ENCODE measurements at regions not wholly inside any gene's neighbourhood (a gene's known extent, or its start where the extent isn't known, plus 50 kb on each side); places are given as distances from the start of the nearest gene placed in this dataset.

DNA sequence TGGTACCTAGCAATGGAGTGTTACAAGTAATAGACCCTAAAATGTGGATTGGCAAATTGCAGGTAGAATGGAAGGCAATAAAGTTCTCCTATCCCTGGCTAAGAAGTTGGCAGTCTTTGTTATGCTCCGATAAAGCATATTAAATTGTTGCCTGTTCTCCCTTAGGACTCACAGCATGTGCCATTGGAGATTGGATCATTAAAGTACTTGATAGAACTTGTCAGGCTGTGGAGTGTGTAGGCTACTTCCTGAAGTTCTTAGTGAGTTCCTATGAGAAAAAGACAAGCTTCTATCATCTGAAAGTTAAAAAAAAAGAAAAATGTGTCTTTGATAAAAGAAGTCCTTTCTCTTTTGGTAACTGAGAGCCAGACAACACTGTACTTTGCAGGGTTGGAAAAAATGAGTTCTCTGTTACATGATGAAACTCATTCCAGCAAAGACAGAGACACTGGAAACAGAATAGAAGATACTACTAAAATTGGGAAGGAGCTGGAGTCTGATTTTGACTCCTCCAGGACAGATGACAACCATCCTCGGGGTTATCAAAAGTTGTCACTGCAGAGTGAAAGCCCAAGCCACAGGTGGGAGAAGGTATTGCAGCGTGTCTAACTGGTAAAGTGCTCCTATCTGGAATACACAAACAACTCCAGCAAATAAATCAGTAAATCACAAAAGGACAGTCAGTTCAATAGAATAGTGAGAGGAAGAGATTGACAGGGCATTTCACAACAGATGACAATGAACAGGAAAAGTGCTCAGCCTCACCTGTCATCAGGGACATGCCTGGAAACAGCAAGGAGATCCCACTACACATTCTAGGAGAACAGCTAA is 87.5 kb upstream of the WDR26 start:
- no peaks in the 10 kb centered on the region for H3K27me3 Mint-ChIP-seq (ENCODE audit: unreplicated experiment)
- CTCF ChIA-PET = no interaction called here
- no peaks in the 10 kb centered on the region for H3K36me3 Mint-ChIP-seq (ENCODE audit: insufficient read depth, unreplicated experiment)
- TF ChIP-seq, protein P1, sequence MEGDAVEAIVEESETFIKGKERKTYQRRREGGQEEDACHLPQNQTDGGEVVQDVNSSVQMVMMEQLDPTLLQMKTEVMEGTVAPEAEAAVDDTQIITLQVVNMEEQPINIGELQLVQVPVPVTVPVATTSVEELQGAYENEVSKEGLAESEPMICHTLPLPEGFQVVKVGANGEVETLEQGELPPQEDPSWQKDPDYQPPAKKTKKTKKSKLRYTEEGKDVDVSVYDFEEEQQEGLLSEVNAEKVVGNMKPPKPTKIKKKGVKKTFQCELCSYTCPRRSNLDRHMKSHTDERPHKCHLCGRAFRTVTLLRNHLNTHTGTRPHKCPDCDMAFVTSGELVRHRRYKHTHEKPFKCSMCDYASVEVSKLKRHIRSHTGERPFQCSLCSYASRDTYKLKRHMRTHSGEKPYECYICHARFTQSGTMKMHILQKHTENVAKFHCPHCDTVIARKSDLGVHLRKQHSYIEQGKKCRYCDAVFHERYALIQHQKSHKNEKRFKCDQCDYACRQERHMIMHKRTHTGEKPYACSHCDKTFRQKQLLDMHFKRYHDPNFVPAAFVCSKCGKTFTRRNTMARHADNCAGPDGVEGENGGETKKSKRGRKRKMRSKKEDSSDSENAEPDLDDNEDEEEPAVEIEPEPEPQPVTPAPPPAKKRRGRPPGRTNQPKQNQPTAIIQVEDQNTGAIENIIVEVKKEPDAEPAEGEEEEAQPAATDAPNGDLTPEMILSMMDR (IDR thresholded peaks at IDR 0.05; ENCODE audit: unreplicated experiment) = no peak
- no peak overlapping the region for H3K4me3 Mint-ChIP-seq (ENCODE audit: low read depth, unreplicated experiment)
- no peaks in the 10 kb centered on the region for H3K4me1 Mint-ChIP-seq (ENCODE audit: low read depth, unreplicated experiment)
- no TSS peak for BruUV-seq (replicated peaks)
- H3K9me3 Mint-ChIP-seq (ENCODE audit: low read depth, unreplicated experiment) = no peaks in the 10 kb centered on the region
- DNase-seq = no peak
- intact Hi-C loops (cut with micrococcal nuclease; ENCODE audit: unreplicated experiment) = no loop called here
- no peak overlapping the region for H3K27ac Mint-ChIP-seq (ENCODE audit: unreplicated experiment)

DNA sequence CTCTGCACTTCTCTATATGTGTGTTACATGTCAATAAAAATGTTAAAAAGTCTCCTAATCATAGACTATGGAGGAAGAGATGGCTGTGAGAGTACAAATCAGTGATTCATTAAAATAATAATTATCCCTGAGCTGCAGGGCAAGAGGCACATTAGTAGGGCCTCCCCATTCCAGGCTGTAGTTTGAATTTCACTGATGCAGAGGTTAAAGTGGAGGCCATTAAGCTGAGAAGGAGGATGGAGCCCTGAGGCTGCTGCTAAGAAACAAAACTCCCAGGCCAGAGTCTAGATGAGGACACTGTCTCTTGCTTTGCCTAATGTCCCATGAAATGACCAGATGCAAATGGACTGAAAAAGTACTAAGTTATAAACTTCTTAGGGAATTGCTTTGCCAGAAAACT is 89.1 kb upstream of the WDR26 start:
- H3K27ac Mint-ChIP-seq (ENCODE audit: unreplicated experiment) = no peak overlapping the region
- no peaks in the 10 kb centered on the region for H3K36me3 Mint-ChIP-seq (ENCODE audit: insufficient read depth, unreplicated experiment)
- intact Hi-C loops (cut with micrococcal nuclease; ENCODE audit: unreplicated experiment) = no loop called here
- TF ChIP-seq, protein P1 (IDR thresholded peaks at IDR 0.05; ENCODE audit: unreplicated experiment) = no peak
- no peak for DNase-seq
- no peaks in the 10 kb centered on the region for H3K4me1 Mint-ChIP-seq (ENCODE audit: low read depth, unreplicated experiment)
- H3K27me3 Mint-ChIP-seq (ENCODE audit: unreplicated experiment) = no peaks in the 10 kb centered on the region
- no peaks in the 10 kb centered on the region for H3K9me3 Mint-ChIP-seq (ENCODE audit: low read depth, unreplicated experiment)
- CTCF ChIA-PET = no interaction called here
- no peak overlapping the region for H3K4me3 Mint-ChIP-seq (ENCODE audit: low read depth, unreplicated experiment)
- no TSS peak for BruUV-seq (replicated peaks)

- Mint-ChIP-seq H3K4me1 (ENCODE audit: low read depth, unreplicated experiment) (peaks cover 8% of the 10 kb centered on the region), H3K27me3 (ENCODE audit: unreplicated experiment) (no peaks in the 10 kb centered on the region), H3K27ac (ENCODE audit: unreplicated experiment) (no peak overlapping the region), H3K4me3 (ENCODE audit: low read depth, unreplicated experiment) (no peak overlapping the region), H3K36me3 (ENCODE audit: insufficient read depth, unreplicated experiment) (no peaks in the 10 kb centered on the region), H3K9me3 (ENCODE audit: low read depth, unreplicated experiment) (no peaks in the 10 kb centered on the region)
- no TSS peak for BruUV-seq (replicated peaks)
- CTCF ChIA-PET = no interaction called here
- DNase-seq = no peak
- intact Hi-C loops (cut with micrococcal nuclease; ENCODE audit: unreplicated experiment) = no loop called here
- TF ChIP-seq, protein P1 (IDR thresholded peaks at IDR 0.05; ENCODE audit: unreplicated experiment) = no peak
These were observed 90.1 kb upstream of the WDR26 start for GRCh38 chr1:224524679-224525078.

GRCh38 chr1:224525411-224526040 is 90.6 kb upstream of the CNIH3 start:
- TF ChIP-seq, protein P1 (IDR thresholded peaks at IDR 0.05; ENCODE audit: unreplicated experiment) = no peak
- DNase-seq = no peak
- Mint-ChIP-seq H3K4me1 (ENCODE audit: low read depth, unreplicated experiment) (peaks cover 8% of the 10 kb centered on the region), H3K27me3 (ENCODE audit: unreplicated experiment) (no peaks in the 10 kb centered on the region), H3K9me3 (ENCODE audit: low read depth, unreplicated experiment) (no peaks in the 10 kb centered on the region), H3K4me3 (ENCODE audit: low read depth, unreplicated experiment) (no peak overlapping the region), H3K36me3 (ENCODE audit: insufficient read depth, unreplicated experiment) (no peaks in the 10 kb centered on the region), H3K27ac (ENCODE audit: unreplicated experiment) (no peak overlapping the region)
- intact Hi-C loops (cut with micrococcal nuclease; ENCODE audit: unreplicated experiment) = no loop called here
- CTCF ChIA-PET = no interaction called here
- no TSS peak for BruUV-seq (replicated peaks)
